Smooth muscle cell (in vitro differentiated cells): ENCODE measurements at regions not wholly inside any gene's neighbourhood (a gene's known extent, or its start where the extent isn't known, plus 50 kb on each side); places are given as distances from the start of the nearest gene placed in this dataset.

Experiments used
- DNase-seq: peaks from one replicate; lab custom pipeline; 2025; ENCODE audit not compliant: unreplicated experiment; lab: John Stamatoyannopoulos, UW
- H2AFZ ChIP-seq: fragments of 200-600 bp; sonication (generic); 2 replicates; pipeline ENCODE4 v1.6.0; 2016; ENCODE audit warnings: antibody characterized with exemption, low read depth, mild to moderate bottlenecking
- H3F3A ChIP-seq: fragments of 200-600 bp; sonication (generic); 2 replicates; pipeline ENCODE4 v1.6.0; 2017; ENCODE audit warnings: antibody characterized with exemption, low read depth
- H3K27ac ChIP-seq: fragments of 200-600 bp; sonication (generic); 2 replicates; pipeline ENCODE4 v1.5.1; 2016; ENCODE audit warnings: low read depth, mild to moderate bottlenecking
- H3K27me3 ChIP-seq: fragments of 200-600 bp; sonication (generic); 2 replicates; pipeline ENCODE4 v1.6.1; 2016; ENCODE audit warnings: low read depth, mild to moderate bottlenecking
- H3K36me3 ChIP-seq: fragments of 200-600 bp; sonication (generic); 2 replicates; pipeline ENCODE4 v1.5.1; 2016; ENCODE audit warnings: low read depth
- H3K4me1 ChIP-seq: fragments of 200-600 bp; sonication (generic); 2 replicates; pipeline ENCODE4 v1.5.1; 2016; ENCODE audit warnings: low read depth
- H3K4me2 ChIP-seq: fragments of 200-600 bp; sonication (generic); 2 replicates; pipeline ENCODE4 v1.6.0; 2016; ENCODE audit warnings: mild to moderate bottlenecking
- H3K4me3 ChIP-seq: fragments of 200-600 bp; sonication (generic); 2 replicates; pipeline ENCODE4 v1.5.1; 2016; ENCODE audit warnings: mild to moderate bottlenecking
- H3K79me2 ChIP-seq: fragments of 200-600 bp; sonication (generic); 2 replicates; pipeline ENCODE4 v1.6.0; 2016; ENCODE audit warnings: low read depth, mild to moderate bottlenecking
- H3K9ac ChIP-seq: fragments of 200-600 bp; sonication (generic); 2 replicates; pipeline ENCODE4 v1.6.0; 2016; ENCODE audit warnings: low read depth
- H3K9me3 ChIP-seq: fragments of 200-600 bp; sonication (generic); replicated peaks from 2 replicates; pipeline ENCODE4 v1.5.1; 2016; ENCODE audit warnings: low read depth
- H4K20me1 ChIP-seq: fragments of 200-600 bp; sonication (generic); 2 replicates; pipeline ENCODE4 v1.6.0; 2016; ENCODE audit warnings: low read depth
- WGBS: methylation state at CpG from one replicate; pipeline ENCODE4 v1.1.7; 2016; ENCODE audit warnings: low lambda C conversion rate; 5-methylcytosine and 5-hydroxymethylcytosine counted together
- TF ChIP-seq, protein P1 (sequence below): fragments of 200-600 bp; sonication (generic); IDR thresholded peaks from 2 replicates; pipeline ENCODE4 v1.5.1; 2017; ENCODE audit warnings: borderline replicate concordance, mild to moderate bottlenecking, antibody characterized with exemption; ENCODE audit not compliant: insufficient read depth, poor library complexity, severe bottlenecking

DNA sequence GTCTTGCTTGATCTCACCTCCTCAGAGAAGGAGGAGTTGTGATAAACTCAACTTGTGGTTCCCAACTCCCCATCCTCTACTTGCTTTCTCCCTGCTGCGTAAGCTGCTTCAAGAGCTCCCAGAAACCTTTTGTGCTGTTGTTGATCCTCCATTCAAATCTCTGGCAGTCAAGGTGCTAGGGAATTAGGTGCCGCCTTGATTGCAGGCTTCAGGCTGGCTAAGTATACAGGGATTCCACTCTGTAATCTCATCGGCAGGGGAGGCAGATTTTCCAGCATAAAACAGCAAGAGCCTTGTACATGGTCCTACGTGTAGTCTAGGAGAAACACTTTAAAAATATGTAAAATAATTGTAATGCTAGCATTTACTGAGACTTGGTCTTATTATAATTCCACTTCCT, 116.2 kb upstream of the DDX18 start:
- H3K27me3 ChIP-seq, result no peaks in the 10 kb centered on the region
- no peaks in the 10 kb centered on the region for H3K9me3 ChIP-seq
- no peak overlapping the region for H2AFZ ChIP-seq
- 81% methylated on average over 4 of the region's 4 CpGs for WGBS
- no peaks in the 10 kb centered on the region for H3K4me1 ChIP-seq
- H3K9ac ChIP-seq, result no peak overlapping the region
- no peaks in the 10 kb centered on the region for H3K79me2 ChIP-seq
- H3K36me3 ChIP-seq, result no peaks in the 10 kb centered on the region
- H4K20me1 ChIP-seq, result no peaks in the 10 kb centered on the region
- H3K4me2 ChIP-seq, result no peak overlapping the region
- no peak overlapping the region for H3K4me3 ChIP-seq
- TF ChIP-seq, protein P1, sequence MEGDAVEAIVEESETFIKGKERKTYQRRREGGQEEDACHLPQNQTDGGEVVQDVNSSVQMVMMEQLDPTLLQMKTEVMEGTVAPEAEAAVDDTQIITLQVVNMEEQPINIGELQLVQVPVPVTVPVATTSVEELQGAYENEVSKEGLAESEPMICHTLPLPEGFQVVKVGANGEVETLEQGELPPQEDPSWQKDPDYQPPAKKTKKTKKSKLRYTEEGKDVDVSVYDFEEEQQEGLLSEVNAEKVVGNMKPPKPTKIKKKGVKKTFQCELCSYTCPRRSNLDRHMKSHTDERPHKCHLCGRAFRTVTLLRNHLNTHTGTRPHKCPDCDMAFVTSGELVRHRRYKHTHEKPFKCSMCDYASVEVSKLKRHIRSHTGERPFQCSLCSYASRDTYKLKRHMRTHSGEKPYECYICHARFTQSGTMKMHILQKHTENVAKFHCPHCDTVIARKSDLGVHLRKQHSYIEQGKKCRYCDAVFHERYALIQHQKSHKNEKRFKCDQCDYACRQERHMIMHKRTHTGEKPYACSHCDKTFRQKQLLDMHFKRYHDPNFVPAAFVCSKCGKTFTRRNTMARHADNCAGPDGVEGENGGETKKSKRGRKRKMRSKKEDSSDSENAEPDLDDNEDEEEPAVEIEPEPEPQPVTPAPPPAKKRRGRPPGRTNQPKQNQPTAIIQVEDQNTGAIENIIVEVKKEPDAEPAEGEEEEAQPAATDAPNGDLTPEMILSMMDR, result no peak
- H3K27ac ChIP-seq, result no peak overlapping the region
- no peaks in the 10 kb centered on the region for H3F3A ChIP-seq
- DNase-seq, result no peak

DNA sequence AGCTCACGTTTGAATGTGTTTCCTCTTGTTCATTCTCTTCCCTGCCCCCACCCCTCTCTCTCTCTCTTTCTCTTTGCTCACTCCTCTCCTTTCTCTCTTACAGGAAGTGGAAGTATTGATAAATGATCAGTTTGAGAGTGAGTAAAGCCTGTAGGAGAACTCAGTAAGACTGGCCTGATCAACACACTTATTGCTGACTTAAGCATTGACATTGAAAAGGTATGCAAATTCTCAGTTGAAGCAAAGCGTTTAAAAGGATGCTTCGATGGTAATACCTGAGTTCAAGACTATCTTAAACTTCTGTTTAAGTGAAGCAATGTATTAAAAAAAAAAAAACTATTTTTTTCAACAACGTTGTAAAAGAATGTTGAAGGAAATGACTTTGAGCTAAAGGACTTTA, 115.7 kb upstream of the DDX18 start:
- TF ChIP-seq, protein P1, result no peak
- 71% methylated on average over 4 of the region's 4 CpGs for WGBS
- Histone ChIP-seq H4K20me1 (no peaks in the 10 kb centered on the region), H3K36me3 (no peaks in the 10 kb centered on the region), H3F3A (no peaks in the 10 kb centered on the region), H3K79me2 (no peaks in the 10 kb centered on the region), H3K9ac (no peak overlapping the region), H3K27me3 (no peaks in the 10 kb centered on the region), H3K27ac (no peak overlapping the region), H2AFZ (no peak overlapping the region), H3K4me3 (no peak overlapping the region), H3K4me1 (no peaks in the 10 kb centered on the region), H3K4me2 (no peak overlapping the region), H3K9me3 (no peaks in the 10 kb centered on the region)
- no peak for DNase-seq

DNA sequence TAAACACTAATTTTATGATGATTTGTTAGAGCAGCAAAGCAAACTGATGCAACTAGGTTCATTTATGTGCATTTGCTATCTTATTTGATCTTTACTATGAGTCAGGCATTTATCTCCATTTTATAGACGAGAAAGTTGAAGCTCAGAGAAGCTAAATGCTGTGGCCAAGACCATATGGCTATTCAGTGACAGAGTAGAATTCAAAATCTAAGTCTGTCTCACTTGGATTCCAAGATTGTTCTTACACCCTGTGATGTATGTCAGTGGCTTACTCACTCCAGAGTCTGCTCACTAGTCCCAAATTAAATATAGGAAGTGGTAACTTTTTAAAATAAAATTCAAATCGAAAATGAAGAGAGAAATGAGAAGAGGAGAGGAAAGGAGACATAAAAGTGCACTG, 114.0 kb upstream of the DDX18 start:
- Histone ChIP-seq H3K9me3 (no peaks in the 10 kb centered on the region), H3K36me3 (no peaks in the 10 kb centered on the region), H3K79me2 (no peaks in the 10 kb centered on the region), H3K27me3 (no peaks in the 10 kb centered on the region), H3K27ac (no peak overlapping the region), H3K4me3 (no peak overlapping the region), H3K4me1 (no peaks in the 10 kb centered on the region), H3K4me2 (no peak overlapping the region), H4K20me1 (no peaks in the 10 kb centered on the region), H2AFZ (no peak overlapping the region), H3K9ac (no peak overlapping the region), H3F3A (no peaks in the 10 kb centered on the region)
- WGBS, result 29% methylated on average over 2 of the region's 2 CpGs
- TF ChIP-seq, protein P1, result no peak
- DNase-seq, result no peak

DNA sequence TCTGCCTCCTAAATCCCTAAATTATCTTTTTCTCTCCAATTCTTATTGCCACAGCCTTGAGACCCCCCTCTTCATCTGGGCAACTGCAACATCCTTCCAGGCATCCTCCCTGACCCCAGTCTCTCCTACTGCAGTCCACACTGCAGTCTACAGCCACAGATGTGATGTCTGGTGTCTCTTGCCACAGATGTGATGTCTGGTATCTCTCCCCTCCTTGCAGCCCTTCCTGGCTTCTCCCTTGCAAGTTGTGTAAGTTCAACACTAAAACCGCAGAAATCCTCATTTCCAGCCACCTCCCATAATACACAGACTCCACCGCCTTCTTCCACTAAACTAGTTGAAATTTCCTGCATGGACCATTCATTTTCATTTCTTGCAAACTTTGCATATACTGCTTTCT, 113.1 kb upstream of the DDX18 start:
- no peaks in the 10 kb centered on the region for H3K36me3 ChIP-seq
- no peaks in the 10 kb centered on the region for H3K79me2 ChIP-seq
- H2AFZ ChIP-seq, result no peak overlapping the region
- no peaks in the 10 kb centered on the region for H4K20me1 ChIP-seq
- H3K9me3 ChIP-seq, result no peaks in the 10 kb centered on the region
- no peaks in the 10 kb centered on the region for H3K27me3 ChIP-seq
- H3K27ac ChIP-seq, result no peak overlapping the region
- no peaks in the 10 kb centered on the region for H3K4me1 ChIP-seq
- H3K9ac ChIP-seq, result no peak overlapping the region
- DNase-seq, result no peak
- H3K4me3 ChIP-seq, result no peak overlapping the region
- H3K4me2 ChIP-seq, result peak overlapping the region; percentile 10
- TF ChIP-seq, protein P1, result no peak
- H3F3A ChIP-seq, result no peaks in the 10 kb centered on the region
- 56% methylated on average over 2 of the region's 2 CpGs for WGBS
